Peyer's patch (tissue), 4 donors: ENCODE measurements at regions not wholly inside any gene's neighbourhood (a gene's known extent, or its start where the extent isn't known, plus 50 kb on each side); places are given as distances from the start of the nearest gene placed in this dataset.

Experiments
- CTCF ChIP-seq, 6 experiments: fragments of 450-650 bp in 4 of 6; fragments of 200-600 bp in 2 of 6; sonication (generic) in 1 of 6; IDR thresholded peaks; one replicate each; pipeline ENCODE4 v1.5.1; 2017 to 2019; ENCODE audit warnings: antibody characterized with exemption in 6 of 6, mild to moderate bottlenecking in 3 of 6, moderate library complexity in 1 of 6
- POLR2A ChIP-seq, 2 donors: fragments of 450-650 bp; IDR thresholded peaks; one replicate each; pipeline ENCODE4 v1.5.1; 2017; ENCODE audit warnings: antibody characterized with exemption in 2 of 2, mild to moderate bottlenecking in 2 of 2, moderate library complexity in 2 of 2

DNA sequence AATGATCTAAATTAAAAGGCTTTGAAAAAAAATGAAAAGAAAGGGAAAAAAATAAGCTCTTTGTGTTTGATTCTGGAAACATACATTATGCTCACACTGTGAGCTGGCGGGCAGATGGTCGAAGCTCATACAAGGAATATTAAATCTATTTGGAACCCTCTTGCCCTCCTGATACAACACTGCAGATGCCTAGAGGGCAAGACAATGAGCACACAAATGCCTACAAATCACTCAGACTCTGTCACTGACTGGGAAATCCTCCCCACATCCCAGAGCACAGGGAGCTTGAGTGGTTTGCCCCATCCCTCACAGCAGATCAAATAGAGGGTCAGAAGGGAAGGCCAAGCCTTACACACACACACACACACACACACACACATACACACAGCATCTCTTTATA lies 320.4 kb downstream of the HNRNPD start:
- no peak for TF ChIP-seq CTCF (IDR thresholded peaks at IDR 0.05)
- no peak for TF ChIP-seq POLR2A (IDR thresholded peaks at IDR 0.05)
